Neural cell (in vitro differentiated cells): ENCODE measurements at regions not wholly inside any gene's neighbourhood (a gene's known extent, or its start where the extent isn't known, plus 50 kb on each side); places are given as distances from the start of the nearest gene placed in this dataset.
"Not testable (repeated sequence)": the region's sequence is repeated elsewhere in the genome, so short reads cannot be mapped to it uniquely, and the experiment has no call there.

Source experiments
- H2AFZ ChIP-seq: fragments of 200-600, 300-800 bp; sonication (generic), shearing (Covaris generic); 2 replicates; pipeline ENCODE4 v1.6.0; 2014; ENCODE audit warnings: low read depth, mild to moderate bottlenecking, antibody characterized with exemption, low read length, moderate library complexity
- H3F3A ChIP-seq: fragments of 200-600 bp; shearing (Covaris generic); 2 replicates; pipeline ENCODE4 v1.6.1; 2016; ENCODE audit warnings: mild to moderate bottlenecking, moderate library complexity, mixed read lengths, antibody characterized with exemption, low read length; ENCODE audit not compliant: insufficient read depth, poor library complexity, severe bottlenecking
- H3K27ac ChIP-seq: fragments of 200-600, 300-800 bp; sonication (generic), shearing (Covaris generic); 2 replicates; pipeline ENCODE4 v1.5.1; 2014; ENCODE audit warnings: mild to moderate bottlenecking, low read length, moderate library complexity
- H3K27me3 ChIP-seq: fragments of 300-800, 200-600 bp; sonication (generic), shearing (Covaris generic); 2 replicates; pipeline ENCODE4 v1.6.0; 2014; ENCODE audit warnings: mild to moderate bottlenecking, low read depth, low read length, moderate library complexity; ENCODE audit not compliant: insufficient read depth
- H3K36me3 ChIP-seq: fragments of 300-800, 200-600 bp; sonication (generic), shearing (Covaris generic); 2 replicates; pipeline ENCODE4 v1.5.1; 2014; ENCODE audit warnings: mild to moderate bottlenecking, antibody characterized with exemption, low read length, moderate library complexity; ENCODE audit not compliant: insufficient read depth
- H3K4me2 ChIP-seq: fragments of 300-800, 200-600 bp; sonication (generic), shearing (Covaris generic); 2 replicates; pipeline ENCODE4 v1.6.0; 2014; ENCODE audit warnings: mild to moderate bottlenecking, low read length
- H3K4me3 ChIP-seq: fragments of 300-800, 200-600 bp; sonication (generic), shearing (Covaris generic); 2 replicates; pipeline ENCODE4 v1.5.1; 2014; ENCODE audit warnings: mild to moderate bottlenecking, low read length, moderate library complexity
- H3K79me2 ChIP-seq: fragments of 200-600 bp; shearing (Covaris generic); replicated peaks from 2 replicates; pipeline ENCODE4 v1.6.0; 2014; ENCODE audit warnings: mild to moderate bottlenecking, low read length, moderate library complexity; ENCODE audit not compliant: insufficient read depth
- H3K9ac ChIP-seq: fragments of 300-800, 200-600 bp; sonication (generic), shearing (Covaris generic); 2 replicates; pipeline ENCODE4 v1.6.1; 2016; ENCODE audit warnings: mild to moderate bottlenecking, low read length, mixed read lengths
- H3K9me2 ChIP-seq: fragments of 200-600 bp; shearing (Covaris generic); 2 replicates; pipeline ENCODE4 v1.6.1; 2016; ENCODE audit warnings: mild to moderate bottlenecking, low read length, mixed read lengths; ENCODE audit not compliant: insufficient read depth
- H3K9me3 ChIP-seq: fragments of 200-600, 300-800 bp; sonication (generic), shearing (Covaris generic); 2 replicates; pipeline ENCODE4 v1.6.1; 2016; ENCODE audit warnings: mild to moderate bottlenecking, mixed run types, low read length, moderate library complexity, mixed read lengths
- H4K20me1 ChIP-seq: fragments of 200-600 bp; shearing (Covaris generic); 2 replicates; pipeline ENCODE4 v1.6.1; 2016; ENCODE audit warnings: mild to moderate bottlenecking, mixed run types; ENCODE audit not compliant: insufficient read depth
- EP300 ChIP-seq: fragments of 450-650 bp; conservative IDR thresholded peaks from 2 replicates; pipeline ENCODE4 v1.6.1; 2014; ENCODE audit warnings: antibody characterized with exemption, mild to moderate bottlenecking, moderate library complexity; ENCODE audit not compliant: poor library complexity, severe bottlenecking
- EZH2 ChIP-seq: fragments of 200-600, 300-800 bp; shearing (Covaris generic), sonication (generic); IDR thresholded peaks from 2 replicates; pipeline ENCODE4 v1.6.1; 2014; ENCODE audit warnings: antibody characterized with exemption, low read length, borderline replicate concordance, mild to moderate bottlenecking; ENCODE audit not compliant: insufficient read depth, poor library complexity, severe bottlenecking
- MXI1 ChIP-seq: fragments of 450-650 bp; conservative IDR thresholded peaks from 2 replicates; pipeline ENCODE4 v1.6.1; 2014; ENCODE audit warnings: antibody characterized with exemption, mild to moderate bottlenecking; ENCODE audit not compliant: poor library complexity, severe bottlenecking
- POLR2AphosphoS5 ChIP-seq: IDR thresholded peaks from 2 replicates; pipeline ENCODE4 v1.6.1; 2012
- RAD21 ChIP-seq: fragments of 450-650 bp; conservative IDR thresholded peaks from 2 replicates; pipeline ENCODE4 v1.6.1; 2014; ENCODE audit warnings: antibody characterized with exemption, mild to moderate bottlenecking, moderate library complexity
- REST ChIP-seq: IDR thresholded peaks from 2 replicates; pipeline ENCODE4 v1.6.1; 2012; ENCODE audit warnings: borderline replicate concordance
- SMC3 ChIP-seq: fragments of 450-650 bp; conservative IDR thresholded peaks from 2 replicates; pipeline ENCODE4 v1.6.1; 2014; ENCODE audit warnings: antibody characterized with exemption, mild to moderate bottlenecking, moderate library complexity; ENCODE audit not compliant: poor library complexity
- TAF1 ChIP-seq: IDR thresholded peaks from 2 replicates; pipeline ENCODE4 v1.6.1; 2012; ENCODE audit warnings: low read depth
- TF ChIP-seq, protein P1 (sequence below): fragments of 450-650 bp; IDR thresholded peaks from 2 replicates; pipeline ENCODE4 v1.5.1; 2014; ENCODE audit warnings: antibody characterized with exemption, mild to moderate bottlenecking, moderate library complexity; ENCODE audit not compliant: poor library complexity, severe bottlenecking

DNA sequence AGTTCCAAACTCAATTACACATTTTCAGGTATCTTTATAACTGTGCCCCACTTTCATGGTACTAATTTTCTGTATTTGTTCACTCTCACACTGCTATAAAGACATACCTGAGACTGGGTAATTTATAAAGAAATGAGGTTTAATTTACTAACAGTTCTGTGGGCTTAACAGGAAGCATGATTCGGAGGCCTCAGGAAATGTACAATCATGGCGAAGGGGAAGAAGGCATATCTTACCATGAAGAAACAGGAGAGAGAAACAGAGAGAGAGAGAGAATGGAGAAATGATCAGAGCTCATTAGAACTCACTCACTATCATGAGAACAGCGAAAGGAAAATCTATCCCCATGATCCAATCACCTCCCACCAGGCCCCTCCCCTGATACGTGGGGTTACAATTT lies 874.1 kb upstream of the B3GALT2 start:
- Histone ChIP-seq H3K9me3 (no peaks in the 10 kb centered on the region), H3F3A (no peaks in the 10 kb centered on the region), H3K4me3 (no peak overlapping the region), H2AFZ (no peak overlapping the region), H3K36me3 (no peaks in the 10 kb centered on the region), H3K9ac (no peak overlapping the region), H3K4me2 (no peak overlapping the region), H4K20me1 (no peaks in the 10 kb centered on the region), H3K79me2 (no peaks in the 10 kb centered on the region), H3K27me3 (no peaks in the 10 kb centered on the region), H3K9me2 (no peaks in the 10 kb centered on the region), H3K27ac (no peak overlapping the region)
- TF ChIP-seq SMC3 (no peak), POLR2AphosphoS5 (no peak)

DNA sequence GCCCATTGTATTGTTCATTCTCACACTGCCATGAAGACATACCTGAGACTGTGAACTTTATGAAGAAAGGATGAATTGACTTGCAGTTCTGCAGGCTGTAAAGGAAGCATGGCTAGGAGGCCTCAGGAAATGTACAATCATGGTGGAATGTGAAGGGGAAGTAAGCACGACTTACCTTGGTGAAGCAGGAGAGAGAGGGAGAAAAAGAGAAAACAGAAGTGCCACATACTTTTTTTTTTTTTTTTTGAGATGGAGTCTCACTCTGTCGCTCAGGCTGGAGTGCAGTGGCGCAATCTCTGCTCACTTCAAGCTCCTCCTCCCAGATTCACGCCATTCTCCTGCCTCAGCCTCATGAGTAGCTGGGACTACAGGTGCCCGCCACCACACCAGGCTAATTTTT lies 871.9 kb upstream of the B3GALT2 start:
- H3K9ac ChIP-seq, H3F3A ChIP-seq, H3K27ac ChIP-seq, H3K36me3 ChIP-seq, H2AFZ ChIP-seq, H3K4me3 ChIP-seq, H3K4me2 ChIP-seq, H3K9me3 ChIP-seq, H3K79me2 ChIP-seq, H3K27me3 ChIP-seq, H3K9me2 ChIP-seq, H4K20me1 ChIP-seq: not testable (repeated sequence)

GRCh38 chr1:194056169-194056568 lies 869.8 kb upstream of the B3GALT2 start:
- Histone ChIP-seq H3K36me3 (no peaks in the 10 kb centered on the region), H3K79me2 (no peaks in the 10 kb centered on the region), H3F3A (no peaks in the 10 kb centered on the region), H4K20me1 (no peaks in the 10 kb centered on the region), H3K4me2 (no peak overlapping the region), H3K27me3 (no peaks in the 10 kb centered on the region), H3K9ac (no peak overlapping the region), H3K9me3 (no peaks in the 10 kb centered on the region), H3K9me2 (no peaks in the 10 kb centered on the region), H2AFZ (no peak overlapping the region), H3K27ac (no peak overlapping the region), H3K4me3 (no peak overlapping the region)
- no peak for TF ChIP-seq EP300
- no peak for TF ChIP-seq SMC3
- TF ChIP-seq MXI1, result no peak
- no peak for TF ChIP-seq TAF1
- no peak for TF ChIP-seq RAD21
- TF ChIP-seq EZH2, result no peak
- TF ChIP-seq REST, result no peak
- TF ChIP-seq, protein P1, sequence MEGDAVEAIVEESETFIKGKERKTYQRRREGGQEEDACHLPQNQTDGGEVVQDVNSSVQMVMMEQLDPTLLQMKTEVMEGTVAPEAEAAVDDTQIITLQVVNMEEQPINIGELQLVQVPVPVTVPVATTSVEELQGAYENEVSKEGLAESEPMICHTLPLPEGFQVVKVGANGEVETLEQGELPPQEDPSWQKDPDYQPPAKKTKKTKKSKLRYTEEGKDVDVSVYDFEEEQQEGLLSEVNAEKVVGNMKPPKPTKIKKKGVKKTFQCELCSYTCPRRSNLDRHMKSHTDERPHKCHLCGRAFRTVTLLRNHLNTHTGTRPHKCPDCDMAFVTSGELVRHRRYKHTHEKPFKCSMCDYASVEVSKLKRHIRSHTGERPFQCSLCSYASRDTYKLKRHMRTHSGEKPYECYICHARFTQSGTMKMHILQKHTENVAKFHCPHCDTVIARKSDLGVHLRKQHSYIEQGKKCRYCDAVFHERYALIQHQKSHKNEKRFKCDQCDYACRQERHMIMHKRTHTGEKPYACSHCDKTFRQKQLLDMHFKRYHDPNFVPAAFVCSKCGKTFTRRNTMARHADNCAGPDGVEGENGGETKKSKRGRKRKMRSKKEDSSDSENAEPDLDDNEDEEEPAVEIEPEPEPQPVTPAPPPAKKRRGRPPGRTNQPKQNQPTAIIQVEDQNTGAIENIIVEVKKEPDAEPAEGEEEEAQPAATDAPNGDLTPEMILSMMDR, result no peak
- TF ChIP-seq POLR2AphosphoS5, result no peak
